Thoracic aorta (tissue), 2 donors: ENCODE measurements at regions not wholly inside any gene's neighbourhood (a gene's known extent, or its start where the extent isn't known, plus 50 kb on each side); places are given as distances from the start of the nearest gene placed in this dataset.

Experiments
- ATAC-seq: fragments of 150-250 bp; one replicate; pipeline ENCODE4 v1.8.0; 2017; ENCODE audit warnings: low read depth; ENCODE audit not compliant: insufficient number of reproducible peaks, low FRiP score
- DNase-seq: peaks from one replicate; pipeline ENCODE4 v3.0.0-alpha.2; 2020; ENCODE audit warnings: low spot score
- H3K27ac ChIP-seq, 2 donors: fragments of 200-600 bp; sonication (generic); 1 replicate in 1 of 2; 2 replicates in 1 of 2; pipeline ENCODE4 v1.5.1; 2016; ENCODE audit warnings: mild to moderate bottlenecking in 2 of 2, moderate library complexity in 2 of 2
- H3K27me3 ChIP-seq: fragments of 200-600 bp; sonication (generic); replicated peaks from 2 replicates; pipeline ENCODE4 v1.6.0; 2016; ENCODE audit warnings: mild to moderate bottlenecking; ENCODE audit not compliant: insufficient read depth
- H3K36me3 ChIP-seq: fragments of 200-600 bp; sonication (generic); one replicate; pipeline ENCODE4 v1.5.1; 2016
- H3K4me1 ChIP-seq, 2 donors: fragments of 200-600 bp; sonication (generic); 1 replicate in 1 of 2; 2 replicates in 1 of 2; pipeline versions ENCODE4 v1.5.1 to v1.6.0; 2016; ENCODE audit warnings: low read depth in 2 of 2, mild to moderate bottlenecking in 1 of 2; ENCODE audit not compliant: control insufficient read depth in 1 of 2
- H3K4me3 ChIP-seq: fragments of 200-600 bp; sonication (generic); 2 replicates; pipeline ENCODE4 v1.5.1; 2016; ENCODE audit warnings: mild to moderate bottlenecking
- H3K9me3 ChIP-seq: fragments of 200-600 bp; sonication (generic); 2 replicates; pipeline ENCODE4 v1.5.1; 2016
- CTCF ChIP-seq: fragments of 200-600 bp; sonication (generic); IDR thresholded peaks from one replicate; pipeline ENCODE4 v1.5.1; 2019; ENCODE audit warnings: antibody characterized with exemption

DNA sequence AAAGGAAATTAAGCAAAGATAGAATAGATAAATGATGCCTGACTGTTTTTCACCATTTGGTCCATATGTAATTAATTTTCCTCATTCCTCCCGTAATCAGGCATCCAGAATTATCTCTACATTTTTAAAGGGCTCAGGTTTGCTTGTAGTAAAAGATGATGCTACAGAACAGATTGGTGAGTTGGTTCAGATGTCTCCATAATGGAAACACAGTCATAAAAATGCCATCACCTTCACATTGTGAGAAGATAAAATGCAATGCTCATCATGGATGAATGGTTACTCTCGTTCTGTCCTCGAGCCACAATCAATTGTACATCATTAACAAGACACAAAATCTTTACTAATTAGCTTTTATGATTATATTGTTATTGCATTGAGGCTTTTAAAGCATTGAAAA lies 64.9 kb upstream of the CELF2 start:
- Histone ChIP-seq H3K9me3 (no peaks in the 10 kb centered on the region), H3K4me1 (no peaks in the 10 kb centered on the region), H3K27ac (no peak overlapping the region), H3K4me3 (no peak overlapping the region), H3K27me3 (no peaks in the 10 kb centered on the region), H3K36me3 (no peaks in the 10 kb centered on the region)
- TF ChIP-seq CTCF: no peak
- DNase-seq (no peak), ATAC-seq (no peak)

GRCh38 chr10:10956681-10957542 lies 60.8 kb upstream of the CELF2 start:
- H3K27me3 ChIP-seq: no peaks in the 10 kb centered on the region
- ATAC-seq (no peak), DNase-seq (no peak)
- H3K4me1 ChIP-seq: no peaks in the 10 kb centered on the region
- H3K27ac ChIP-seq: no peak overlapping the region
- no peak for TF ChIP-seq CTCF
- no peak overlapping the region for H3K4me3 ChIP-seq
- no peaks in the 10 kb centered on the region for H3K9me3 ChIP-seq
- H3K36me3 ChIP-seq: no peaks in the 10 kb centered on the region

GRCh38 chr10:10958041-10958440 lies 59.6 kb upstream of the CELF2 start:
- no peak for TF ChIP-seq CTCF
- H3K4me1 ChIP-seq: no peaks in the 10 kb centered on the region
- no peak overlapping the region for H3K27ac ChIP-seq
- no peaks in the 10 kb centered on the region for H3K27me3 ChIP-seq
- ATAC-seq (no peak), DNase-seq (no peak)
- H3K4me3 ChIP-seq: no peak overlapping the region
- no peaks in the 10 kb centered on the region for H3K9me3 ChIP-seq
- H3K36me3 ChIP-seq: no peaks in the 10 kb centered on the region

DNA sequence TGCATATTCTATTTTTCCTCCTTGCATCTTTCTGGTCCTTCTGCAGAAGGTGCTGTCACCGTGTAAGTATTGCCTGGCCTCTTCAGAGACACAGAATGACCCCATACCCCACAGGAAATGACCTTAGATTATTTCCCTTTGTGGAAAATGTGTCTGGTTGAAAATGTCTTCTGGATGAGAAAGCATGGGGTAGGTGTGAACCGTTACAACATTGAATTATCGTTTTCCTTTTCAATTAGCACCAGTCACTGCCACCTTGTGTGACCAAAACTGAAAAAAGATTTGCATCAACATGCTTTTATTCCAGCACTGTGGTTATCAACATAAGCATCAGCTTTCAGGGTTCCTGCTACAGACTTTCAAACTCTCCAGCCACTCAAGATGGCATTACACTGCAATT lies 58.0 kb upstream of the CELF2 start:
- H3K27me3 ChIP-seq: no peaks in the 10 kb centered on the region
- no peaks in the 10 kb centered on the region for H3K9me3 ChIP-seq
- H3K27ac ChIP-seq: no peak overlapping the region
- ATAC-seq (no peak), DNase-seq (no peak)
- no peaks in the 10 kb centered on the region for H3K36me3 ChIP-seq
- no peaks in the 10 kb centered on the region for H3K4me1 ChIP-seq
- TF ChIP-seq CTCF: no peak
- no peak overlapping the region for H3K4me3 ChIP-seq

GRCh38 chr10:10960534-10960933 lies 57.1 kb upstream of the CELF2 start:
- DNase-seq (no peak), ATAC-seq (no peak)
- Histone ChIP-seq H3K4me1 (no peaks in the 10 kb centered on the region), H3K9me3 (no peaks in the 10 kb centered on the region), H3K36me3 (no peaks in the 10 kb centered on the region), H3K27ac (no peak overlapping the region), H3K4me3 (no peak overlapping the region), H3K27me3 (no peaks in the 10 kb centered on the region)
- no peak for TF ChIP-seq CTCF
